ENCODE measurements at regions not wholly inside any gene's neighbourhood (a gene's known extent, or its start where the extent isn't known, plus 50 kb on each side); places are given as distances from the start of the nearest gene placed in this dataset.
A peak's percentile ranks its signal among the peaks of the same experiment; 100 is the strongest.
"Not testable (repeated sequence)": the region's sequence is repeated elsewhere in the genome, so short reads cannot be mapped to it uniquely, and the experiment has no call there.

GRCh38 chr7:29673635-29674034 is 110.0 kb downstream of the PRR15 start:
- DNase-seq (ENCODE audit: low read depth); POLR2A ChIA-PET; H3K4me3 ChIP-seq (ENCODE audit: low read depth, low read length); H3K36me3 ChIP-seq (ENCODE audit: control insufficient read depth, insufficient read depth, low read length); H3K27me3 ChIP-seq (ENCODE audit: control insufficient read depth, insufficient read depth, low read length); CTCF ChIA-PET: not testable (repeated sequence)

GRCh38 chr7:29674626-29675025 is 111.0 kb downstream of the PRR15 start:
- POLR2A ChIA-PET; CTCF ChIA-PET; H3K27me3 ChIP-seq (ENCODE audit: control insufficient read depth, insufficient read depth, low read length); H3K4me3 ChIP-seq (ENCODE audit: low read depth, low read length); DNase-seq (ENCODE audit: low read depth); H3K36me3 ChIP-seq (ENCODE audit: control insufficient read depth, insufficient read depth, low read length): not testable (repeated sequence)

DNA sequence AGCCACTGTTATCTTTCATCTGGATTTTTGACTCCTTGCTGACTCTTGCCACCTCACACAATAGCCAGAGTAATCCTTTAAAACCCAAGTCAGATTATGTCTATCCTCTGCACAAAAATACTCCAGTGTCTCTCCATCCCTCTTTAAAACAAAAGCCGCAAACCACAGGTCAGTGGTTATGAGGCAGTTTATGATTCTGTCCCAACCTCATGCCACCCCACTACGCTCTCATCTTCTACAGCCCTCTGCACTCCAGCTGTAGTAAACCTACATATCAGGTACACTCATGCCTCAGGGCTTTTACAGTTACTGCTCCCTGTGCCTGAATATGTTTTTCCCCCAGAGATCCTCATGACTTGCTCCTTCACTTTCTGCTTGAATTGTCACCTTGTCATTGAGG is 113.6 kb downstream of the PRR15 start:
- H3K36me3 ChIP-seq (ENCODE audit: control insufficient read depth, insufficient read depth, low read length); DNase-seq (ENCODE audit: low read depth); H3K27me3 ChIP-seq (ENCODE audit: control insufficient read depth, insufficient read depth, low read length); H3K4me3 ChIP-seq (ENCODE audit: low read depth, low read length); POLR2A ChIA-PET; CTCF ChIA-PET: not testable (repeated sequence)

- CTCF ChIA-PET, result not testable (repeated sequence)
These were observed 116.3 kb downstream of the PRR15 start for GRCh38 chr7:29679963-29680362.

DNA sequence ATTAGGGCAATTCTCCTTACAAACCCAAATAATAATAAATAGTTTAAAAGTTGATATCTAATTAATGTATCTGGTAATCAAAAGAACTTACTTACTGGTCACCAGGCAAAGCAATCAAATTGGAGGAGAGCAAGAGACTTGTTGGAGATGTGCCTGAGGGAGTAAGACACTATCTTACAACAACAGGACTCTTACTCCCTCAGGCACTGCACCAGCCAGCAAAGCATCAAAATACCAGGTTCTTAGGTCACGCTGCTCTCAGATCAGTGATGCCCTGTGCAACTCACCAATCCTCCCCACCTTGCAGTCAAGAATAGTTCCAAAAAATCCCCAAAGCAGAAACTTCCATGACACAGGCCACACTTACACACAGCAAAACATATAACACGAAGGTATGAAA is 117.0 kb downstream of the PRR15 start:
- DNase-seq (ENCODE audit: low read depth); POLR2A ChIA-PET; H3K4me3 ChIP-seq (ENCODE audit: low read depth, low read length); CTCF ChIA-PET; H3K27me3 ChIP-seq (ENCODE audit: control insufficient read depth, insufficient read depth, low read length); H3K36me3 ChIP-seq (ENCODE audit: control insufficient read depth, insufficient read depth, low read length): not testable (repeated sequence)

More at GRCh38 chr7:29679963-29680362, 116.3 kb downstream of the PRR15 start:
- H3K36me3 ChIP-seq (ENCODE audit: control insufficient read depth, insufficient read depth, low read length); POLR2A ChIA-PET; H3K27me3 ChIP-seq (ENCODE audit: control insufficient read depth, insufficient read depth, low read length); H3K4me3 ChIP-seq (ENCODE audit: low read depth, low read length); DNase-seq (ENCODE audit: low read depth): not testable (repeated sequence)

DNA sequence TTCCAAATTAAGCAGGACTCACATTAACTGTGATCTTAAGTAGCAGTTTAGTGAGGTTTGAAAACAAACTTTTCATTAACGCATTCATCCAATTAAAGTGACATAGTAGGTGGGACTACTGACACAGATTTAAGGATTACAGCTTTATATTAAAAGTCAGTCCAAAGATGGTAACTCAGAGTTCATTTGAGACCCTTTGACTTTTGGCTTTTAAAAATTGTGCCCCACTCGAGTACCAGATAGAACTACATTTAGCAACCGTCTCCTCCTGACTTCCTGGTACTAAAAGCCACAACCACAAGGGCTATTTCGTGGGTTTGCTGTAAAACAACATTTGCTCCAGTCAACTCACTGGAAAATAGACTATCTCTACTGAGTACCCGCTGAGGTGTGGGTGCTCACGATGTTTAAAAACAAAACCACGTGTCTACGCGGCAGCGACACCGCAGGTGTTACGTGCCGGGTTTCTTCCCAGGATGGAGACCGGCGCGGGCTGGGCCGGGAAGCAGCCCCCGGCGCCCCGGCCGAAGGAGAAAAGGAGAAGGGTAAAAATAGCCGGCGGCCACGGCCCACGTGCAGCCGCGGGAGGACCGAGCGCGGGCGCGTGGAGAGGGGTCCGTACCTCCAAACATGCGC is 120.6 kb downstream of the PRR15 start:
- POLR2A ChIA-PET; CTCF ChIA-PET; H3K27me3 ChIP-seq (ENCODE audit: control insufficient read depth, insufficient read depth, low read length); H3K36me3 ChIP-seq (ENCODE audit: control insufficient read depth, insufficient read depth, low read length); DNase-seq (ENCODE audit: low read depth): not testable (repeated sequence)
- peak overlapping the region; percentile 60 for H3K4me3 ChIP-seq (ENCODE audit: low read depth, low read length)

- DNase-seq (ENCODE audit: low read depth), result no peak
- H3K27me3 ChIP-seq (ENCODE audit: control insufficient read depth, insufficient read depth, low read length), result no peaks in the 10 kb centered on the region
- peak overlapping the region; percentile 60 for H3K4me3 ChIP-seq (ENCODE audit: low read depth, low read length)
- no peaks in the 10 kb centered on the region for H3K36me3 ChIP-seq (ENCODE audit: control insufficient read depth, insufficient read depth, low read length)
- TF ChIP-seq, protein P1, sequence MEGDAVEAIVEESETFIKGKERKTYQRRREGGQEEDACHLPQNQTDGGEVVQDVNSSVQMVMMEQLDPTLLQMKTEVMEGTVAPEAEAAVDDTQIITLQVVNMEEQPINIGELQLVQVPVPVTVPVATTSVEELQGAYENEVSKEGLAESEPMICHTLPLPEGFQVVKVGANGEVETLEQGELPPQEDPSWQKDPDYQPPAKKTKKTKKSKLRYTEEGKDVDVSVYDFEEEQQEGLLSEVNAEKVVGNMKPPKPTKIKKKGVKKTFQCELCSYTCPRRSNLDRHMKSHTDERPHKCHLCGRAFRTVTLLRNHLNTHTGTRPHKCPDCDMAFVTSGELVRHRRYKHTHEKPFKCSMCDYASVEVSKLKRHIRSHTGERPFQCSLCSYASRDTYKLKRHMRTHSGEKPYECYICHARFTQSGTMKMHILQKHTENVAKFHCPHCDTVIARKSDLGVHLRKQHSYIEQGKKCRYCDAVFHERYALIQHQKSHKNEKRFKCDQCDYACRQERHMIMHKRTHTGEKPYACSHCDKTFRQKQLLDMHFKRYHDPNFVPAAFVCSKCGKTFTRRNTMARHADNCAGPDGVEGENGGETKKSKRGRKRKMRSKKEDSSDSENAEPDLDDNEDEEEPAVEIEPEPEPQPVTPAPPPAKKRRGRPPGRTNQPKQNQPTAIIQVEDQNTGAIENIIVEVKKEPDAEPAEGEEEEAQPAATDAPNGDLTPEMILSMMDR (IDR thresholded peaks at IDR 0.05; ENCODE audit: insufficient read depth, low read depth, low read length), result no peak
- CTCF ChIA-PET, result interaction anchor here (0.9 kb wide), 1 partner anchor 238 kb away, joined by 3 read pairs; no protein-coding TSS in a partner anchor
- POLR2A ChIA-PET, result no interaction called here
These were observed 121.3 kb upstream of the WIPF3 start for GRCh38 chr7:29684787-29685650.

GRCh38 chr7:29685651-29686271 is 120.5 kb upstream of the WIPF3 start:
- POLR2A ChIA-PET; H3K36me3 ChIP-seq (ENCODE audit: control insufficient read depth, insufficient read depth, low read length); DNase-seq (ENCODE audit: low read depth); H3K27me3 ChIP-seq (ENCODE audit: control insufficient read depth, insufficient read depth, low read length): not testable (repeated sequence)
- CTCF ChIA-PET, result interaction anchor here (0.9 kb wide), 1 partner anchor 237 kb away, joined by 3 read pairs; no protein-coding TSS in a partner anchor
- H3K4me3 ChIP-seq (ENCODE audit: low read depth, low read length), result peak overlapping the region; percentile 60

GRCh38 chr7:29690510-29690909 is 115.8 kb upstream of the WIPF3 start:
- H3K27me3 ChIP-seq (ENCODE audit: control insufficient read depth, insufficient read depth, low read length); CTCF ChIA-PET; DNase-seq (ENCODE audit: low read depth); POLR2A ChIA-PET; H3K4me3 ChIP-seq (ENCODE audit: low read depth, low read length); H3K36me3 ChIP-seq (ENCODE audit: control insufficient read depth, insufficient read depth, low read length): not testable (repeated sequence)

DNA sequence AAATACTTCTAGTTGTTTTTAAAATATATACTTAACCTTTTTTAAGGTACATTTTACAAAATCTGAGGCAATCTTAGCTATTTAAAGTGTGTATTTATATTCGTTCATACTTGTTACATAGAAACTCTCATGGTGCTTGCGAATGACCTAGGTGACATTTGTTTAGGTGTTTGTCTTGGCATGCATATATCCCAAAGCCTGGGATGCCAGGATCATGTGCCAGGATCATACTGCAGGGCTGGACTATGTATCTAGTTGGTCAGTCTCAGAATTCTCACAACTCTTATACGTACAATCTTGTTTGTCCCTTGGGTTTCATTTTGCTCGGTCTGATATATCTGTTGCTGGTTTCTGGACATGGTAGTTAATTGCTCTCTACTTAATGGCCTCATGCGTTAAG is 109.9 kb upstream of the WIPF3 start:
- DNase-seq (ENCODE audit: low read depth); H3K27me3 ChIP-seq (ENCODE audit: control insufficient read depth, insufficient read depth, low read length); H3K36me3 ChIP-seq (ENCODE audit: control insufficient read depth, insufficient read depth, low read length); H3K4me3 ChIP-seq (ENCODE audit: low read depth, low read length); POLR2A ChIA-PET; CTCF ChIA-PET: not testable (repeated sequence)

DNA sequence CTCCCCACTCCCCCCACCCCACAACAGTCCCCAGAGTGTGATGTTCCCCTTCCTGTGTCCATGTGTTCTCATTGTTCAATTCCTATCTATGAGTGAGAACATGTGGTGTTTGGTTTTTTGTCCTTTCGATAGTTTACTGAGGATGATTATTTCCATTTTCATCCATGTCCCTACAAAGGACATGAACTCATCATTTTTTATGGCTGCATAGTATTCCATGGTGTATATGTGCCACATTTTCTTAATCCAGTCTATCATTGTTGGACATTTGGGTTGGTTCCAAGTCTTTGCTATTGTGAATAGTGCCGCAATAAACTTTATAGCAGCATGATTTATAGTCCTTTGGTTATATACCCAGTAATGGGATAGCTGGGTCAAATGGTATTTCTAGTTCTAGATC is 106.6 kb upstream of the WIPF3 start:
- H3K4me3 ChIP-seq (ENCODE audit: low read depth, low read length); DNase-seq (ENCODE audit: low read depth); CTCF ChIA-PET; POLR2A ChIA-PET; H3K27me3 ChIP-seq (ENCODE audit: control insufficient read depth, insufficient read depth, low read length); H3K36me3 ChIP-seq (ENCODE audit: control insufficient read depth, insufficient read depth, low read length): not testable (repeated sequence)

DNA sequence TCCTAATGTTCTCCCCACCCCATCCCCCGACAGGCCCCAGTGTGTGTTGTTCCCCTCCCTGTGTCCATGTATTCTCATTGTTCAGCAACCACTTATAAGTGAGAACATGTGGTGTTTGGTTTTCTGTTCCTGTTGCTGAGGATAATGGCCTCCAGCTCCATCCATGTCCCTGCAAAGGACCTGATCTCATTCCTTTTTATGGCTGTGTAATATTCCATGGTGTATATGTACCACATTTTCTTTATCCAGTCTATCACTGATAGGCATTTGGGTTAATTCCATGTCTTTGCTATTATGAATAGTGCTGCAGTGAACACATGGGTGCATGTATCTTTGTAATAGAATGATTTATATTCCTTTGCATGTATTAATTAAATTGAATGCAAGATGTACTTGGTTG is 104.8 kb upstream of the WIPF3 start:
- DNase-seq (ENCODE audit: low read depth); POLR2A ChIA-PET; H3K4me3 ChIP-seq (ENCODE audit: low read depth, low read length); H3K36me3 ChIP-seq (ENCODE audit: control insufficient read depth, insufficient read depth, low read length); H3K27me3 ChIP-seq (ENCODE audit: control insufficient read depth, insufficient read depth, low read length); CTCF ChIA-PET: not testable (repeated sequence)

Measured in BJ (cell line).